NCI-H526 treated with DMSO at 0.1 percent for 48 hours (cell line): ENCODE measurements at regions not wholly inside any gene's neighbourhood (a gene's known extent, or its start where the extent isn't known, plus 50 kb on each side); places are given as distances from the start of the nearest gene placed in this dataset.
"Not testable (repeated sequence)": the region's sequence is repeated elsewhere in the genome, so short reads cannot be mapped to it uniquely, and the experiment has no call there.

Source experiments
- DNase-seq: peaks from one replicate; lab custom pipeline; 2025; lab: John Stamatoyannopoulos, UW

GRCh38 chr12:86770871-86771270, 514.7 kb upstream of the MGAT4C start:
- no peak for DNase-seq

GRCh38 chr12:86748894-86749293, 492.7 kb upstream of the MGAT4C start:
- no peak for DNase-seq

GRCh38 chr12:86744547-86745212, 488.5 kb upstream of the MGAT4C start:
- no peak for DNase-seq

- DNase-seq = no peak
These were observed 487.8 kb upstream of the MGAT4C start for GRCh38 chr12:86743875-86744536.

GRCh38 chr12:86741531-86741930, 485.3 kb upstream of the MGAT4C start:
- no peak for DNase-seq

GRCh38 chr12:86735851-86736250, 479.7 kb upstream of the MGAT4C start:
- no peak for DNase-seq

GRCh38 chr12:86735072-86735471, 478.9 kb upstream of the MGAT4C start:
- no peak for DNase-seq

GRCh38 chr12:86730233-86730632, 474.0 kb upstream of the MGAT4C start:
- DNase-seq = no peak

- DNase-seq = no peak
These were observed 473.5 kb upstream of the MGAT4C start for GRCh38 chr12:86729739-86730138.

- no peak for DNase-seq
These were observed 471.0 kb upstream of the MGAT4C start for GRCh38 chr12:86727160-86727559.

- no peak for DNase-seq
These were observed 468.5 kb upstream of the MGAT4C start for GRCh38 chr12:86724716-86725115.

- DNase-seq = no peak
These were observed 467.1 kb upstream of the MGAT4C start for GRCh38 chr12:86723326-86723725.

- no peak for DNase-seq
These were observed 465.7 kb upstream of the MGAT4C start for GRCh38 chr12:86721713-86722397.

GRCh38 chr12:86719381-86719780, 463.2 kb upstream of the MGAT4C start:
- DNase-seq = no peak

- no peak for DNase-seq
These were observed 456.9 kb upstream of the MGAT4C start for GRCh38 chr12:86713121-86713520.

- DNase-seq = no peak
These were observed 456.2 kb upstream of the MGAT4C start for GRCh38 chr12:86712425-86712843.

- no peak for DNase-seq
These were observed 455.5 kb upstream of the MGAT4C start for GRCh38 chr12:86711731-86712130.

- no peak for DNase-seq
These were observed 453.9 kb upstream of the MGAT4C start for GRCh38 chr12:86710109-86710508.

- DNase-seq = not testable (repeated sequence)
These were observed 452.8 kb upstream of the MGAT4C start for GRCh38 chr12:86709017-86709416.

GRCh38 chr12:86698641-86698980, 442.4 kb upstream of the MGAT4C start:
- DNase-seq = no peak

- no peak for DNase-seq
These were observed 441.9 kb upstream of the MGAT4C start for GRCh38 chr12:86697916-86698640.

- DNase-seq = no peak
These were observed 427.5 kb upstream of the MGAT4C start for GRCh38 chr12:86683568-86684304.
